ENCODE measurements at regions not wholly inside any gene's neighbourhood (a gene's known extent, or its start where the extent isn't known, plus 50 kb on each side); places are given as distances from the start of the nearest gene placed in this dataset.
"Not testable (repeated sequence)": the region's sequence is repeated elsewhere in the genome, so short reads cannot be mapped to it uniquely, and the experiment has no call there.

DNA sequence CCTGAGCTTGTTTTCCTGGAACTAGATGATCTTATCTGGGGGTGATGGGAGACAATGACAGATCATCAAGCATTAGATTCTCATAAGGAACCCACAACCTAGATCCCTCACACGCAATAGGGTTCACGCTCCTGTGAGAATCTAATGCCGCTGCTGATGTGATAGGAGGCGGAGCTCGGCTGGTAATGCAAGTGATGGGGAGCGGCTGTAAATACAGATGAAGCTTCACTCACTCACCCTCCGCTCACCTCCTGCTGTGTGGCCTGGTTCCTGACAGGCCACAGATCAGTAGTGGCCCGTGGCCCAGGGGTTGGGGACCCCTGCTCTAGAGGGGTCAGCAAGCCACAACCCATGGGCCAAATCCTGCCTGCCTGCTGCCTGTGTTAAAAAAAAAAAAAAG, 435.9 kb downstream of the CD83 start:
- H3K36me3 Mint-ChIP-seq (ENCODE audit: insufficient read depth, unreplicated experiment), result no peaks in the 10 kb centered on the region
- DNase-seq, result no peak
- H3K27me3 Mint-ChIP-seq (ENCODE audit: unreplicated experiment), result no peaks in the 10 kb centered on the region
- TF ChIP-seq, protein P1, sequence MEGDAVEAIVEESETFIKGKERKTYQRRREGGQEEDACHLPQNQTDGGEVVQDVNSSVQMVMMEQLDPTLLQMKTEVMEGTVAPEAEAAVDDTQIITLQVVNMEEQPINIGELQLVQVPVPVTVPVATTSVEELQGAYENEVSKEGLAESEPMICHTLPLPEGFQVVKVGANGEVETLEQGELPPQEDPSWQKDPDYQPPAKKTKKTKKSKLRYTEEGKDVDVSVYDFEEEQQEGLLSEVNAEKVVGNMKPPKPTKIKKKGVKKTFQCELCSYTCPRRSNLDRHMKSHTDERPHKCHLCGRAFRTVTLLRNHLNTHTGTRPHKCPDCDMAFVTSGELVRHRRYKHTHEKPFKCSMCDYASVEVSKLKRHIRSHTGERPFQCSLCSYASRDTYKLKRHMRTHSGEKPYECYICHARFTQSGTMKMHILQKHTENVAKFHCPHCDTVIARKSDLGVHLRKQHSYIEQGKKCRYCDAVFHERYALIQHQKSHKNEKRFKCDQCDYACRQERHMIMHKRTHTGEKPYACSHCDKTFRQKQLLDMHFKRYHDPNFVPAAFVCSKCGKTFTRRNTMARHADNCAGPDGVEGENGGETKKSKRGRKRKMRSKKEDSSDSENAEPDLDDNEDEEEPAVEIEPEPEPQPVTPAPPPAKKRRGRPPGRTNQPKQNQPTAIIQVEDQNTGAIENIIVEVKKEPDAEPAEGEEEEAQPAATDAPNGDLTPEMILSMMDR (IDR thresholded peaks at IDR 0.05; ENCODE audit: unreplicated experiment), result no peak
- CTCF ChIA-PET, result no interaction called here
- intact Hi-C loops (cut with micrococcal nuclease; ENCODE audit: unreplicated experiment), result no loop called here
- BruUV-seq (replicated peaks), result no TSS peak
- no peak overlapping the region for H3K4me3 Mint-ChIP-seq (ENCODE audit: low read depth, unreplicated experiment)
- H3K9me3 Mint-ChIP-seq (ENCODE audit: low read depth, unreplicated experiment), result no peaks in the 10 kb centered on the region
- H3K4me1 Mint-ChIP-seq (ENCODE audit: low read depth, unreplicated experiment), result no peaks in the 10 kb centered on the region
- H3K27ac Mint-ChIP-seq (ENCODE audit: unreplicated experiment), result no peak overlapping the region

DNA sequence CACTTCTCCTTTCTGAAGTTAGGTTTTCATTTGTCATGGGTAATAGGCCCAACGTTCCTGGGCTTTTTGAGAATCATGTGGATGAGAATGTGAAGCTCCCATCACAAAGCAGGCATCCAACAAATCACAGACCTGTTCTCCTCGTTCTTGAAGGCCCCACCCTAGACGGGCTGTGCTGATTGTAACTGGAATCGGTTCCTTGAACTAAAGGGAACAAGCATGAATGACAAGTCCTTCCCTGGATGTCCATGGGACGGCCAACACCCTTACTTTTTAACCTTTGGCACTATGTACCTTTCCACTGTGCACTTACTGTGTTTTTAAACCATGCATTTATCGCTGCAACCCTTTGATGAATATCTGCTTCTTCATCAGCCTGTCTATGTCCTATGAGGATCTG, 438.2 kb downstream of the CD83 start:
- Mint-ChIP-seq H3K36me3 (ENCODE audit: insufficient read depth, unreplicated experiment) (no peaks in the 10 kb centered on the region), H3K4me3 (ENCODE audit: low read depth, unreplicated experiment) (no peak overlapping the region), H3K27ac (ENCODE audit: unreplicated experiment) (no peak overlapping the region), H3K27me3 (ENCODE audit: unreplicated experiment) (no peaks in the 10 kb centered on the region), H3K9me3 (ENCODE audit: low read depth, unreplicated experiment) (no peaks in the 10 kb centered on the region), H3K4me1 (ENCODE audit: low read depth, unreplicated experiment) (peaks cover 15% of the 10 kb centered on the region)
- DNase-seq, result no peak
- CTCF ChIA-PET, result no interaction called here
- no TSS peak for BruUV-seq (replicated peaks)
- intact Hi-C loops (cut with micrococcal nuclease; ENCODE audit: unreplicated experiment), result no loop called here
- TF ChIP-seq, protein P1 (IDR thresholded peaks at IDR 0.05; ENCODE audit: unreplicated experiment), result no peak

DNA sequence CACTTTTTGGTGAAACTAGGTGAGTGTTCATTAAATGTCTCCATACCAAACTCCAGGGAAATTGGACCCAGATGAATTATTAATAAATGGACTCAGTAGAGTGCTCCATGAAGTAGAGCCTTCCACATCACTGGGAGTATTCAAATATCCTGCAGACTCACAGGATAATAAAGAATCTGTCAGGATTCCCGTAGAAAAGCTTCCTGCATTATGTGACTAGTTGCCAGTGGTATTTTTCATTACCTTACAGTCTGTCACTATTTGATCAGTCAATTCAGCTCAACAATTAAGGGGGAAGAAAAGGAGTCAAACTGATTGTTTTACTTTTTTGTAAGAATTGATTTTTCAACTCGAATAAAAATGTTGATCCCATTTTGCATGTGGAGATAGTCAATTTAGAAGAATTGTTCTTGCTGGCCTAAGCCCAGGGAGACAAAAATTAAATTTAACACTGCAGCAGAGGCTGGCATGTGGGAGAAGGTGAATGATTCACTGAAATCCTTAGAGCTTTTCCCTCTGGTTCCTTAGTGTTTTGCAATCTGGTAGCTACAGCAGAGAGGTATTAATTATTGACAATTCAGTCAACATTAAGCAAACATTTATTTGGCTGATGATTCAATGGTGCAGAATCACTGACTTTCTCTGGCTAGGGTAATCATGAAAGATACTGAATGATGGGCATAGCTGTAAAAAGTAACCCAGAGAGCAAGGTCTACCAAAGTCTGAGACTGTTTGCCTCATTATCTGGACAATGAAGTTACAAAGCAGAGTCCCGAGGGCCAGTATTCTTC, 442.4 kb downstream of the CD83 start:
- no peaks in the 10 kb centered on the region for H3K9me3 Mint-ChIP-seq (ENCODE audit: low read depth, unreplicated experiment)
- H3K4me3 Mint-ChIP-seq (ENCODE audit: low read depth, unreplicated experiment), result no peak overlapping the region
- BruUV-seq (replicated peaks), result no TSS peak

DNA sequence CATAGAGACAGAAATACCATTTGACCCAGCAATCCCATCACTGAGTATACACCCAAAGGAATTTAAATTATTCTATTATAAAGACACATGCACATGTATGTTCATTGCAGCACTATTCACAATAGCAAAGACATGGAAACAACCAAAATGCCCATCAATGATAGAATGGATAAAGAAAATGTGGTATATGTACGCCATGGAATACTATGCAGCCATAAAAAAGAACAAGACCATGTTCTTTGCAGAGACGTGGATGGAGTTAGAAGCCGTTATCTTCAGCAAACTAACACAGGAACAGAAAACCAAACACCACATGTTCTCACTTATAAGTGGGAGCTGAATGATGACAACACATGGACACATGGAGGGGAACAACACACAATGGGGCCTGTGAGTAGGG, 444.0 kb downstream of the CD83 start:
- H3K36me3 Mint-ChIP-seq (ENCODE audit: insufficient read depth, unreplicated experiment); intact Hi-C loops (cut with micrococcal nuclease; ENCODE audit: unreplicated experiment); BruUV-seq (replicated peaks); H3K27ac Mint-ChIP-seq (ENCODE audit: unreplicated experiment); H3K9me3 Mint-ChIP-seq (ENCODE audit: low read depth, unreplicated experiment); DNase-seq; H3K4me3 Mint-ChIP-seq (ENCODE audit: low read depth, unreplicated experiment); CTCF ChIA-PET; H3K27me3 Mint-ChIP-seq (ENCODE audit: unreplicated experiment): not testable (repeated sequence)
- peaks cover 19% of the 10 kb centered on the region for H3K4me1 Mint-ChIP-seq (ENCODE audit: low read depth, unreplicated experiment)

More for the DNA sequence above, 442.4 kb downstream of the CD83 start:
- TF ChIP-seq, protein P1 (IDR thresholded peaks at IDR 0.05; ENCODE audit: unreplicated experiment), result no peak
- no peak for DNase-seq
- peaks cover 19% of the 10 kb centered on the region for H3K4me1 Mint-ChIP-seq (ENCODE audit: low read depth, unreplicated experiment)
- CTCF ChIA-PET, result no interaction called here
- H3K36me3 Mint-ChIP-seq (ENCODE audit: insufficient read depth, unreplicated experiment), result no peaks in the 10 kb centered on the region
- intact Hi-C loops (cut with micrococcal nuclease; ENCODE audit: unreplicated experiment), result no loop called here
- no peaks in the 10 kb centered on the region for H3K27me3 Mint-ChIP-seq (ENCODE audit: unreplicated experiment)
- no peak overlapping the region for H3K27ac Mint-ChIP-seq (ENCODE audit: unreplicated experiment)

DNA sequence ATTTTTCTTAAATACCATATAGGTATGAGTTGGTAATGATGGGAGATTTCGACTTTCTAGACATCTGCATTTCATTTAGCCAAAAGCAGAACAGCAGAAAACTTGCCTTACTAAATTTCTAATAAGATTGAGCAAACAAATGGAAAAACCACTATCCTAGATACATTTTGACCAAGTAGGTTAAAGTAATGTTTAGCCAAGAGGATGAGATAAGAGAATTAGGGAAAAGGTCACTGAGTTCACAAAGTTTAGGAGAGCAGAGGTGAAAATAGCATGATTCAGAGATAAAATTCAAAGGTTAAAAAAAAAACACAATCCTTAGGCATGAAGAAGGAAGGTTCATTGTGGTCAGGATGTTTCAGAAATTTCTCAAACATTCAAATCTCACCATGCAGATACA, 450.3 kb downstream of the CD83 start:
- TF ChIP-seq, protein P1 (IDR thresholded peaks at IDR 0.05; ENCODE audit: unreplicated experiment), result no peak
- no peak overlapping the region for H3K27ac Mint-ChIP-seq (ENCODE audit: unreplicated experiment)
- DNase-seq, result no peak
- no peaks in the 10 kb centered on the region for H3K36me3 Mint-ChIP-seq (ENCODE audit: insufficient read depth, unreplicated experiment)
- CTCF ChIA-PET, result no interaction called here
- BruUV-seq (replicated peaks), result no TSS peak
- H3K4me3 Mint-ChIP-seq (ENCODE audit: low read depth, unreplicated experiment), result no peak overlapping the region
- H3K9me3 Mint-ChIP-seq (ENCODE audit: low read depth, unreplicated experiment), result peaks cover 7% of the 10 kb centered on the region
- H3K27me3 Mint-ChIP-seq (ENCODE audit: unreplicated experiment), result peaks cover 33% of the 10 kb centered on the region
- intact Hi-C loops (cut with micrococcal nuclease; ENCODE audit: unreplicated experiment), result no loop called here
- H3K4me1 Mint-ChIP-seq (ENCODE audit: low read depth, unreplicated experiment), result peaks cover 15% of the 10 kb centered on the region
